ENCODE measurements at regions not wholly inside any gene's neighbourhood (a gene's known extent, or its start where the extent isn't known, plus 50 kb on each side); places are given as distances from the start of the nearest gene placed in this dataset.

DNA sequence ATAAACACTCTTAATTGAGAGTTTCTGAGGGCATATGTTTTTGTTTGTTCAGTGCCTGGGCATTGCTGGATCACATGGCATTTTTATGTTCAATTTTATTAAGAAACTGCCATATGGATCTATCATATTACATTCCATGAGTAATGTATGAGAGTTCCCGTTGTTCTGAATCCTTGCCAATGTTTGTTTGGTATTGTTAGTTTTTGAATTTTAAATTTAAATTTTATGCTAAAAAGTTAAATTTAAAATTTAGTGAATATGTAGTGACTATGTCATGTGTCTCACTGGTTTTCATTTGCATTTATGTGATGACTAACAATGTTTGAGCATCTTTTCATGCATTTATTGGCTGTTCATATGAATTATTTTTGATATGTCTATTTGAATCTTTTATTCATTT, 54.8 kb upstream of the GEMIN8 start:
- Histone ChIP-seq H2AK5ac (ENCODE audit: low read depth, low read length) (no peak overlapping the region), H3K36me3 (ENCODE audit: control insufficient read depth, insufficient read depth, low read length) (no peaks in the 10 kb centered on the region), H3K4me1 (ENCODE audit: control insufficient read depth, insufficient read depth, low read length) (no peaks in the 10 kb centered on the region), H3K4me2 (ENCODE audit: low read depth, low read length) (no peak overlapping the region), H3K79me1 (ENCODE audit: low read depth in 1 of 2, low read length in 2 of 2) (no peaks in the 10 kb centered on the region), H2AFZ (replicated peaks; ENCODE audit: low read length, poor library complexity) (no peak overlapping the region), H3K9me1 (ENCODE audit: insufficient read depth, low read length) (no peaks in the 10 kb centered on the region), H2BK20ac (ENCODE audit: low read depth, low read length) (no peak overlapping the region), H3K14ac (replicated peaks; ENCODE audit: low read depth, low read length) (no peak overlapping the region), H3K23ac (ENCODE audit: low read depth, low read length) (no peak overlapping the region), H3K4me3 (ENCODE audit: insufficient read depth, low read depth, low read length) (no peak overlapping the region), H3K27me3 (ENCODE audit: control insufficient read depth, insufficient read depth, low read length) (peaks cover 3% of the 10 kb centered on the region), H3K4ac (ENCODE audit: low read depth, low read length) (no peak overlapping the region), H3K56ac (ENCODE audit: extremely low read depth, insufficient read depth, low read length) (no peak overlapping the region), H4K91ac (ENCODE audit: insufficient read depth, low read depth, low read length) (no peak overlapping the region), H4K20me1 (ENCODE audit: insufficient read depth, low read length) (no peaks in the 10 kb centered on the region), H2BK120ac (ENCODE audit: low read depth, low read length) (no peak overlapping the region), H2BK5ac (ENCODE audit: low read depth, low read length, poor library complexity, severe bottlenecking) (no peak overlapping the region), H2AK9ac (replicated peaks; ENCODE audit: low read depth, low read length, poor library complexity) (no peak overlapping the region), H4K5ac (ENCODE audit: low read depth, low read length) (no peak overlapping the region), H3K27ac (ENCODE audit: insufficient read depth, low read length) (no peak overlapping the region), H4K8ac (ENCODE audit: low read depth in 2 of 2, low read length in 2 of 2) (no peak overlapping the region), H3K9ac (ENCODE audit: low read depth, low read length) (no peak overlapping the region), H3K18ac (ENCODE audit: low read depth, low read length) (no peak overlapping the region), H3K9me3 (ENCODE audit: control insufficient read depth, insufficient read depth, low read length) (no peaks in the 10 kb centered on the region), H2BK15ac (ENCODE audit: low read depth, low read length) (no peak overlapping the region)
- no CpG with 5 or more reads among the region's 1 CpG for WGBS, 2 experiments (ENCODE audit: extremely low coverage in 2 of 2, insufficient read length in 1 of 2)
- DNase-seq (no peak), ATAC-seq (ENCODE audit: low read depth) (no peak)
- in situ Hi-C loops (cut with MboI; ENCODE audit: low sequenced_read_pairs) (no loop called here), intact Hi-C loops (cut with micrococcal nuclease) (no loop called here), dilution Hi-C loops (cut with HindIII; ENCODE audit: low sequenced_read_pairs, unreplicated experiment) (no loop called here)
- TF ChIP-seq NFE2L2 (IDR thresholded peaks at IDR 0.05; ENCODE audit: low read depth, low read length) (no peak), FOS (IDR thresholded peaks at IDR 0.05; ENCODE audit: low read depth, low read length) (no peak), RAD21 (IDR thresholded peaks at IDR 0.05; ENCODE audit: low read length) (no peak), POLR2A (IDR thresholded peaks at IDR 0.05; ENCODE audit: low read depth, low read length) (no peak), SMC3 (IDR thresholded peaks at IDR 0.05; ENCODE audit: low read depth, low read length) (no peak), MXI1 (IDR thresholded peaks at IDR 0.05; ENCODE audit: borderline replicate concordance, low read depth, low read length) (no peak)
- TF ChIP-seq, protein P1, sequence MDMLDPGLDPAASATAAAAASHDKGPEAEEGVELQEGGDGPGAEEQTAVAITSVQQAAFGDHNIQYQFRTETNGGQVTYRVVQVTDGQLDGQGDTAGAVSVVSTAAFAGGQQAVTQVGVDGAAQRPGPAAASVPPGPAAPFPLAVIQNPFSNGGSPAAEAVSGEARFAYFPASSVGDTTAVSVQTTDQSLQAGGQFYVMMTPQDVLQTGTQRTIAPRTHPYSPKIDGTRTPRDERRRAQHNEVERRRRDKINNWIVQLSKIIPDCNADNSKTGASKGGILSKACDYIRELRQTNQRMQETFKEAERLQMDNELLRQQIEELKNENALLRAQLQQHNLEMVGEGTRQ (IDR thresholded peaks at IDR 0.05; ENCODE audit: low read depth, low read length) = no peak
- TF ChIP-seq, protein P2, sequence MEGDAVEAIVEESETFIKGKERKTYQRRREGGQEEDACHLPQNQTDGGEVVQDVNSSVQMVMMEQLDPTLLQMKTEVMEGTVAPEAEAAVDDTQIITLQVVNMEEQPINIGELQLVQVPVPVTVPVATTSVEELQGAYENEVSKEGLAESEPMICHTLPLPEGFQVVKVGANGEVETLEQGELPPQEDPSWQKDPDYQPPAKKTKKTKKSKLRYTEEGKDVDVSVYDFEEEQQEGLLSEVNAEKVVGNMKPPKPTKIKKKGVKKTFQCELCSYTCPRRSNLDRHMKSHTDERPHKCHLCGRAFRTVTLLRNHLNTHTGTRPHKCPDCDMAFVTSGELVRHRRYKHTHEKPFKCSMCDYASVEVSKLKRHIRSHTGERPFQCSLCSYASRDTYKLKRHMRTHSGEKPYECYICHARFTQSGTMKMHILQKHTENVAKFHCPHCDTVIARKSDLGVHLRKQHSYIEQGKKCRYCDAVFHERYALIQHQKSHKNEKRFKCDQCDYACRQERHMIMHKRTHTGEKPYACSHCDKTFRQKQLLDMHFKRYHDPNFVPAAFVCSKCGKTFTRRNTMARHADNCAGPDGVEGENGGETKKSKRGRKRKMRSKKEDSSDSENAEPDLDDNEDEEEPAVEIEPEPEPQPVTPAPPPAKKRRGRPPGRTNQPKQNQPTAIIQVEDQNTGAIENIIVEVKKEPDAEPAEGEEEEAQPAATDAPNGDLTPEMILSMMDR (conservative IDR thresholded peaks at IDR 0.05; ENCODE audit: low read depth, low read length) = no peak
- TF ChIP-seq, protein P3, sequence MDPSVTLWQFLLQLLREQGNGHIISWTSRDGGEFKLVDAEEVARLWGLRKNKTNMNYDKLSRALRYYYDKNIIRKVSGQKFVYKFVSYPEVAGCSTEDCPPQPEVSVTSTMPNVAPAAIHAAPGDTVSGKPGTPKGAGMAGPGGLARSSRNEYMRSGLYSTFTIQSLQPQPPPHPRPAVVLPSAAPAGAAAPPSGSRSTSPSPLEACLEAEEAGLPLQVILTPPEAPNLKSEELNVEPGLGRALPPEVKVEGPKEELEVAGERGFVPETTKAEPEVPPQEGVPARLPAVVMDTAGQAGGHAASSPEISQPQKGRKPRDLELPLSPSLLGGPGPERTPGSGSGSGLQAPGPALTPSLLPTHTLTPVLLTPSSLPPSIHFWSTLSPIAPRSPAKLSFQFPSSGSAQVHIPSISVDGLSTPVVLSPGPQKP (IDR thresholded peaks at IDR 0.05; ENCODE audit: borderline replicate concordance, low read depth, low read length) = no peak
- no TSS peak for BruUV-seq (replicated peaks)
- POLR2A ChIA-PET (ENCODE audit: unreplicated experiment) = no interaction called here
- CTCF ChIA-PET = no interaction called here
